ELF-1 (cell line): ENCODE measurements at regions not wholly inside any gene's neighbourhood (a gene's known extent, or its start where the extent isn't known, plus 50 kb on each side); places are given as distances from the start of the nearest gene placed in this dataset.

Experiments
- DNase-seq: peaks from one replicate; pipeline ENCODE4 v3.0.0-alpha.2; 2016; ENCODE audit warnings: low read depth, low spot score

- DNase-seq, result no peak
Observed at GRCh38 chr5:99138911-99139310, 210.1 kb upstream of the CHD1 start.

GRCh38 chr5:99133921-99134320, 205.1 kb upstream of the CHD1 start:
- no peak for DNase-seq

- DNase-seq, result no peak
Observed at GRCh38 chr5:99129768-99130501, 201.1 kb upstream of the CHD1 start.

GRCh38 chr5:99122976-99123375, 194.2 kb upstream of the CHD1 start:
- DNase-seq, result no peak

GRCh38 chr5:99119326-99119725, 190.5 kb upstream of the CHD1 start:
- DNase-seq, result no peak

GRCh38 chr5:99116526-99116925, 187.7 kb upstream of the CHD1 start:
- no peak for DNase-seq

GRCh38 chr5:99109894-99110293, 181.1 kb upstream of the CHD1 start:
- DNase-seq, result no peak

GRCh38 chr5:99105216-99105615, 176.4 kb upstream of the CHD1 start:
- no peak for DNase-seq

- DNase-seq, result peak; percentile 15
Observed at GRCh38 chr5:99104538-99105132, 175.8 kb upstream of the CHD1 start.

GRCh38 chr5:99102073-99102697, 173.4 kb upstream of the CHD1 start:
- DNase-seq, result no peak

GRCh38 chr5:99099691-99100090, 170.9 kb upstream of the CHD1 start:
- DNase-seq, result no peak

- DNase-seq, result no peak
Observed at GRCh38 chr5:99089822-99090549, 161.2 kb upstream of the CHD1 start.

GRCh38 chr5:99088309-99088708, 159.5 kb upstream of the CHD1 start:
- no peak for DNase-seq

- DNase-seq, result no peak
Observed at GRCh38 chr5:99083197-99083596, 154.4 kb upstream of the CHD1 start.

GRCh38 chr5:99081711-99082110, 152.9 kb upstream of the CHD1 start:
- DNase-seq, result no peak

- no peak for DNase-seq
Observed at GRCh38 chr5:99076723-99077640, 148.2 kb upstream of the CHD1 start.

- no peak for DNase-seq
Observed at GRCh38 chr5:99072846-99073245, 144.0 kb upstream of the CHD1 start.

GRCh38 chr5:99070822-99071221, 142.0 kb upstream of the CHD1 start:
- DNase-seq, result no peak

- DNase-seq, result no peak
Observed at GRCh38 chr5:99070362-99070761, 141.6 kb upstream of the CHD1 start.

GRCh38 chr5:99068944-99069650, 140.3 kb upstream of the CHD1 start:
- DNase-seq, result no peak

- DNase-seq, result no peak
Observed at GRCh38 chr5:99063737-99064136, 134.9 kb upstream of the CHD1 start.
